Hematopoietic multipotent progenitor cell treated with erythropoietin and hydrocortisone succinate and interleukin-3 and kit ligand, for 4 days (in vitro differentiated cells): ENCODE measurements at regions not wholly inside any gene's neighbourhood (a gene's known extent, or its start where the extent isn't known, plus 50 kb on each side); places are given as distances from the start of the nearest gene placed in this dataset.

ENCODE experiments used
- DNase-seq: peaks from one replicate; pipeline ENCODE4 v3.0.0-alpha.2; 2015

GRCh38 chr2:76448956-76449355, 738.2 kb upstream of the GCFC2 start:
- DNase-seq, result peak; percentile 2

- DNase-seq, result no peak
Observed at GRCh38 chr2:76447294-76447693, 736.6 kb upstream of the GCFC2 start.

- DNase-seq, result no peak
Observed at GRCh38 chr2:76446872-76447271, 736.2 kb upstream of the GCFC2 start.

- no peak for DNase-seq
Observed at GRCh38 chr2:76445880-76446279, 735.2 kb upstream of the GCFC2 start.

GRCh38 chr2:76444732-76445131, 734.0 kb upstream of the GCFC2 start:
- no peak for DNase-seq

- DNase-seq, result no peak
Observed at GRCh38 chr2:76437564-76437963, 726.8 kb upstream of the GCFC2 start.

- no peak for DNase-seq
Observed at GRCh38 chr2:76429374-76429773, 718.7 kb upstream of the GCFC2 start.

GRCh38 chr2:76427452-76427851, 716.7 kb upstream of the GCFC2 start:
- DNase-seq, result no peak

GRCh38 chr2:76415821-76416220, 705.1 kb upstream of the GCFC2 start:
- DNase-seq, result no peak

GRCh38 chr2:76413436-76413835, 702.7 kb upstream of the GCFC2 start:
- no peak for DNase-seq

- DNase-seq, result no peak
Observed at GRCh38 chr2:76406134-76406855, 695.6 kb upstream of the GCFC2 start.

GRCh38 chr2:76393356-76393755, 682.6 kb upstream of the GCFC2 start:
- no peak for DNase-seq

GRCh38 chr2:76391678-76392077, 681.0 kb upstream of the GCFC2 start:
- DNase-seq, result no peak

- DNase-seq, result no peak
Observed at GRCh38 chr2:76387294-76387693, 676.6 kb upstream of the GCFC2 start.

- DNase-seq, result no peak
Observed at GRCh38 chr2:76385943-76386342, 675.2 kb upstream of the GCFC2 start.

GRCh38 chr2:76381624-76382023, 670.9 kb upstream of the GCFC2 start:
- no peak for DNase-seq

GRCh38 chr2:76378140-76378539, 667.4 kb upstream of the GCFC2 start:
- no peak for DNase-seq

GRCh38 chr2:76341439-76341838, 630.7 kb upstream of the GCFC2 start:
- no peak for DNase-seq

- no peak for DNase-seq
Observed at GRCh38 chr2:76332871-76333270, 622.2 kb upstream of the GCFC2 start.

- no peak for DNase-seq
Observed at GRCh38 chr2:76330865-76331264, 620.1 kb upstream of the GCFC2 start.

GRCh38 chr2:76326636-76327035, 615.9 kb upstream of the GCFC2 start:
- DNase-seq, result no peak

GRCh38 chr2:76323381-76323780, 612.7 kb upstream of the GCFC2 start:
- DNase-seq, result no peak

GRCh38 chr2:76320716-76321115, 610.0 kb upstream of the GCFC2 start:
- DNase-seq, result no peak

GRCh38 chr2:76318848-76319360, 608.2 kb upstream of the GCFC2 start:
- no peak for DNase-seq

GRCh38 chr2:76316691-76317090, 606.0 kb upstream of the GCFC2 start:
- DNase-seq, result no peak
